Esophagus squamous epithelium (tissue), 4 donors: ENCODE measurements at regions not wholly inside any gene's neighbourhood (a gene's known extent, or its start where the extent isn't known, plus 50 kb on each side); places are given as distances from the start of the nearest gene placed in this dataset.

Source experiments
- CTCF ChIP-seq, 6 experiments: fragments of 450-650 bp in 4 of 6; fragments of 200-600 bp in 2 of 6; sonication (generic) in 2 of 6; IDR thresholded peaks; one replicate each; pipeline ENCODE4 v1.5.1; 2016 to 2019; ENCODE audit warnings: antibody characterized with exemption in 6 of 6, mild to moderate bottlenecking in 4 of 6, moderate library complexity in 4 of 6
- POLR2A ChIP-seq, 4 donors: fragments of 450-650 bp; IDR thresholded peaks; one replicate each; pipeline ENCODE4 v1.6.1; 2017; ENCODE audit warnings: antibody characterized with exemption in 4 of 4, mild to moderate bottlenecking in 4 of 4, moderate library complexity in 3 of 4

GRCh38 chr18:24595561-24596031, 135.2 kb downstream of the HRH4 start:
- no peak for TF ChIP-seq POLR2A (IDR thresholded peaks at IDR 0.05)
- no peak for TF ChIP-seq CTCF (IDR thresholded peaks at IDR 0.05)
